ENCODE measurements at regions not wholly inside any gene's neighbourhood (a gene's known extent, or its start where the extent isn't known, plus 50 kb on each side); places are given as distances from the start of the nearest gene placed in this dataset.

GRCh38 chr2:185921048-185921756 lies 182.6 kb downstream of the FSIP2 start:
- Histone ChIP-seq H4K20me1 (replicated peaks; ENCODE audit: control insufficient read depth, extremely low read depth, insufficient read depth, low read length) (no peaks in the 10 kb centered on the region), H3K27me3 (ENCODE audit: control insufficient read depth in 2 of 2, insufficient read depth in 2 of 2, low read length in 2 of 2) (no peaks in the 10 kb centered on the region), H3K9me3 (replicated peaks; ENCODE audit: control insufficient read depth, insufficient read depth, low read length) (no peaks in the 10 kb centered on the region), H3K79me2 (ENCODE audit: control insufficient read depth, insufficient read depth, low read length) (no peaks in the 10 kb centered on the region), H3K4me2 (ENCODE audit: insufficient read depth, low read length) (no peak overlapping the region), H3K9ac (replicated peaks; ENCODE audit: extremely low read depth, insufficient read depth, low read length) (no peak overlapping the region), H3K4me3 (replicated peaks in 1 of 3; ENCODE audit: insufficient read depth in 1 of 3, low read depth in 1 of 3, low read length in 3 of 3) (no peak overlapping the region), H2AFZ (ENCODE audit: low read depth, low read length) (no peak overlapping the region), H3K9me1 (replicated peaks; ENCODE audit: control insufficient read depth, extremely low read depth, insufficient read depth, low read length) (no peaks in the 10 kb centered on the region), H3K4me1 (ENCODE audit: control insufficient read depth, extremely low read depth, insufficient read depth, low read length) (no peaks in the 10 kb centered on the region), H3K27ac (ENCODE audit: insufficient read depth, low read depth, low read length) (no peak overlapping the region), H3K36me3 (ENCODE audit: control insufficient read depth in 2 of 2, extremely low read depth in 1 of 2, insufficient read depth in 2 of 2, low read length in 2 of 2) (no peaks in the 10 kb centered on the region)
- DNase-seq (ENCODE audit: low read depth, low spot score) (no peak), FAIRE-seq (no peak)
- ChIA-PET CTCF (no interaction called here), POLR2A (no interaction called here)
- BruUV-seq (replicated peaks), result no TSS peak
- TF ChIP-seq MAX (IDR thresholded peaks at IDR 0.05; ENCODE audit: insufficient read depth, insufficient read length) (no peak), EZH2 (IDR thresholded peaks at IDR 0.05; ENCODE audit: borderline replicate concordance, low read depth, low read length, severe bottlenecking) (no peak), MYC (IDR thresholded peaks at IDR 0.05; ENCODE audit: low read depth, low read length) (no peak), POLR2A (IDR thresholded peaks at IDR 0.05; ENCODE audit: low read depth, low read length) (no peak), CTCF (IDR thresholded peaks at IDR 0.05; ENCODE audit: extremely low read depth in 1 of 2, insufficient read depth in 1 of 2, low read depth in 1 of 2, low read length in 2 of 2) (no peak), GATA2 (IDR thresholded peaks at IDR 0.05; ENCODE audit: insufficient read depth, insufficient read length, low read depth, low read length) (no peak), JUN (IDR thresholded peaks at IDR 0.05; ENCODE audit: borderline replicate concordance, insufficient read depth, insufficient read length, low read depth) (no peak), POLR2AphosphoS5 (IDR thresholded peaks at IDR 0.05; ENCODE audit: insufficient read depth, low read depth, low read length) (no peak), FOS (IDR thresholded peaks at IDR 0.05; ENCODE audit: borderline replicate concordance, insufficient read depth, low read length) (no peak)
- dilution Hi-C loops (cut with MboI; ENCODE audit: extremely low pct_ligation_motif_present, low sequenced_read_pairs) (no loop called here), intact Hi-C loops (cut with micrococcal nuclease) (no loop called here)

All from endothelial cell of umbilical vein (primary cell).